ENCODE measurements at regions not wholly inside any gene's neighbourhood (a gene's known extent, or its start where the extent isn't known, plus 50 kb on each side); places are given as distances from the start of the nearest gene placed in this dataset.

DNA sequence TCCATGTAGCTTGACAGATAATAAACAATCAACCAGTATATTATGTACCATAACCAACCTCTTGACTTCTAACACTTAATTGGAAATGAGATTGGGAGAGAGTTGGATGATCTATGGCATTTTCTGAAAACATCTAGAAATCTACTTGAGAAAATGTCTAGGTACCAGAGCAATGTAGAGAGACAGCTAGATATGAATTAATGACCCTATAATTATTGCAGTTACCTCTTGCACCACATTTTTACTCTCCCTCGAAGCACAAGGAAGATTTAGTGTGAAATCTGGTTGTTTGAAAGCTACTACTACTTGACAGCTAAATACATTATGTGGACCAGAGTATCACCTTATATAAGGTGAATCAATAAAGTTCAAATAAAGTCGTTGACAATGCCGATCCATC, 1534.4 kb upstream of the IGFBP7 start:
- TF ChIP-seq YY1 (IDR thresholded peaks at IDR 0.05; ENCODE audit: low read depth) = no peak
- TF ChIP-seq, protein P1, sequence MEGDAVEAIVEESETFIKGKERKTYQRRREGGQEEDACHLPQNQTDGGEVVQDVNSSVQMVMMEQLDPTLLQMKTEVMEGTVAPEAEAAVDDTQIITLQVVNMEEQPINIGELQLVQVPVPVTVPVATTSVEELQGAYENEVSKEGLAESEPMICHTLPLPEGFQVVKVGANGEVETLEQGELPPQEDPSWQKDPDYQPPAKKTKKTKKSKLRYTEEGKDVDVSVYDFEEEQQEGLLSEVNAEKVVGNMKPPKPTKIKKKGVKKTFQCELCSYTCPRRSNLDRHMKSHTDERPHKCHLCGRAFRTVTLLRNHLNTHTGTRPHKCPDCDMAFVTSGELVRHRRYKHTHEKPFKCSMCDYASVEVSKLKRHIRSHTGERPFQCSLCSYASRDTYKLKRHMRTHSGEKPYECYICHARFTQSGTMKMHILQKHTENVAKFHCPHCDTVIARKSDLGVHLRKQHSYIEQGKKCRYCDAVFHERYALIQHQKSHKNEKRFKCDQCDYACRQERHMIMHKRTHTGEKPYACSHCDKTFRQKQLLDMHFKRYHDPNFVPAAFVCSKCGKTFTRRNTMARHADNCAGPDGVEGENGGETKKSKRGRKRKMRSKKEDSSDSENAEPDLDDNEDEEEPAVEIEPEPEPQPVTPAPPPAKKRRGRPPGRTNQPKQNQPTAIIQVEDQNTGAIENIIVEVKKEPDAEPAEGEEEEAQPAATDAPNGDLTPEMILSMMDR (IDR thresholded peaks at IDR 0.05) = no peak
- TF ChIP-seq NRF1 (IDR thresholded peaks at IDR 0.05; ENCODE audit: low read depth, low read length) = no peak
- TF ChIP-seq GABPA (IDR thresholded peaks at IDR 0.05; ENCODE audit: low read depth) = no peak
- TF ChIP-seq, protein P2, sequence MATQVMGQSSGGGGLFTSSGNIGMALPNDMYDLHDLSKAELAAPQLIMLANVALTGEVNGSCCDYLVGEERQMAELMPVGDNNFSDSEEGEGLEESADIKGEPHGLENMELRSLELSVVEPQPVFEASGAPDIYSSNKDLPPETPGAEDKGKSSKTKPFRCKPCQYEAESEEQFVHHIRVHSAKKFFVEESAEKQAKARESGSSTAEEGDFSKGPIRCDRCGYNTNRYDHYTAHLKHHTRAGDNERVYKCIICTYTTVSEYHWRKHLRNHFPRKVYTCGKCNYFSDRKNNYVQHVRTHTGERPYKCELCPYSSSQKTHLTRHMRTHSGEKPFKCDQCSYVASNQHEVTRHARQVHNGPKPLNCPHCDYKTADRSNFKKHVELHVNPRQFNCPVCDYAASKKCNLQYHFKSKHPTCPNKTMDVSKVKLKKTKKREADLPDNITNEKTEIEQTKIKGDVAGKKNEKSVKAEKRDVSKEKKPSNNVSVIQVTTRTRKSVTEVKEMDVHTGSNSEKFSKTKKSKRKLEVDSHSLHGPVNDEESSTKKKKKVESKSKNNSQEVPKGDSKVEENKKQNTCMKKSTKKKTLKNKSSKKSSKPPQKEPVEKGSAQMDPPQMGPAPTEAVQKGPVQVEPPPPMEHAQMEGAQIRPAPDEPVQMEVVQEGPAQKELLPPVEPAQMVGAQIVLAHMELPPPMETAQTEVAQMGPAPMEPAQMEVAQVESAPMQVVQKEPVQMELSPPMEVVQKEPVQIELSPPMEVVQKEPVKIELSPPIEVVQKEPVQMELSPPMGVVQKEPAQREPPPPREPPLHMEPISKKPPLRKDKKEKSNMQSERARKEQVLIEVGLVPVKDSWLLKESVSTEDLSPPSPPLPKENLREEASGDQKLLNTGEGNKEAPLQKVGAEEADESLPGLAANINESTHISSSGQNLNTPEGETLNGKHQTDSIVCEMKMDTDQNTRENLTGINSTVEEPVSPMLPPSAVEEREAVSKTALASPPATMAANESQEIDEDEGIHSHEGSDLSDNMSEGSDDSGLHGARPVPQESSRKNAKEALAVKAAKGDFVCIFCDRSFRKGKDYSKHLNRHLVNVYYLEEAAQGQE (IDR thresholded peaks at IDR 0.05; ENCODE audit: low read depth, low read length) = no peak
- TF ChIP-seq, protein P3, sequence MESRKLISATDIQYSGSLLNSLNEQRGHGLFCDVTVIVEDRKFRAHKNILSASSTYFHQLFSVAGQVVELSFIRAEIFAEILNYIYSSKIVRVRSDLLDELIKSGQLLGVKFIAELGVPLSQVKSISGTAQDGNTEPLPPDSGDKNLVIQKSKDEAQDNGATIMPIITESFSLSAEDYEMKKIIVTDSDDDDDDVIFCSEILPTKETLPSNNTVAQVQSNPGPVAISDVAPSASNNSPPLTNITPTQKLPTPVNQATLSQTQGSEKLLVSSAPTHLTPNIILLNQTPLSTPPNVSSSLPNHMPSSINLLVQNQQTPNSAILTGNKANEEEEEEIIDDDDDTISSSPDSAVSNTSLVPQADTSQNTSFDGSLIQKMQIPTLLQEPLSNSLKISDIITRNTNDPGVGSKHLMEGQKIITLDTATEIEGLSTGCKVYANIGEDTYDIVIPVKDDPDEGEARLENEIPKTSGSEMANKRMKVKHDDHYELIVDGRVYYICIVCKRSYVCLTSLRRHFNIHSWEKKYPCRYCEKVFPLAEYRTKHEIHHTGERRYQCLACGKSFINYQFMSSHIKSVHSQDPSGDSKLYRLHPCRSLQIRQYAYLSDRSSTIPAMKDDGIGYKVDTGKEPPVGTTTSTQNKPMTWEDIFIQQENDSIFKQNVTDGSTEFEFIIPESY (IDR thresholded peaks at IDR 0.05; ENCODE audit: borderline replicate concordance, low read depth) = no peak
- TF ChIP-seq, protein P4, sequence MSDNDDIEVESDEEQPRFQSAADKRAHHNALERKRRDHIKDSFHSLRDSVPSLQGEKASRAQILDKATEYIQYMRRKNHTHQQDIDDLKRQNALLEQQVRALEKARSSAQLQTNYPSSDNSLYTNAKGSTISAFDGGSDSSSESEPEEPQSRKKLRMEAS (IDR thresholded peaks at IDR 0.05; ENCODE audit: low read depth) = no peak
- no peak for TF ChIP-seq FOXM1 (IDR thresholded peaks at IDR 0.05; ENCODE audit: low read depth)
- TF ChIP-seq EZH2phosphoT487 (IDR thresholded peaks at IDR 0.05; ENCODE audit: borderline replicate concordance, low read depth) = no peak

Data from SK-N-SH (cell line).